ENCODE measurements at regions not wholly inside any gene's neighbourhood (a gene's known extent, or its start where the extent isn't known, plus 50 kb on each side); places are given as distances from the start of the nearest gene placed in this dataset.
A peak's percentile ranks its signal among the peaks of the same experiment; 100 is the strongest.

DNA sequence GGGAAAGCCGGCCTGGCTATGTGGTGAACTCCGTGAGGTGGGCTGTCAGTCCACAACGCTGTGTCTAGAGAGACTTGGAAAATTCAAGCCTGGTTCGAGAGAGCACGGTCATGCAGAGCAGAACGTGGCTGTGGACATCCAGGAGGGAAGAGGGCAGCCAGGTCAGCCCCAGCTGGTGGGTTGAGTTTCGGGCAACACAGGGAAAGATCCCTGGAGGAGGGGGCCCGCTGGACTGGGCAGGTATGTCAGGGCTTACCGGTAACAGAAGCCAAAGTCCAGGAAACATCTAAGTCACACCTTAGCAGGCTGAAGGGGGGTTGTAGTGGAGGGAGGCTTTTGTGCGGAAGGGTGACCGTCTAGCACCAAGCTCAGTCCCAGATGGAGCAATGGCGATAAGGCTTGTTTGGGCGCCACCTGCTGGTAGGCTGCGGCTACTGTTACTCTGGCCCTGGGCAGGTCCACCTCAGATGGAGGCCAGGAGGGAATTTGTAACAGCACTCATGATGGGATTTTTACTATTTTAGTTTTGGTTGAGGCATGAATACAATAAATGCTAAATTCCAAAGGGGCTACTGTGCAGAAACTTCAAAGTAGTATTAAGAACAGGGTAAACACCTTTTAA, 143.3 kb upstream of the ZNF644 start:
- WGBS (ENCODE audit: extremely low coverage, insufficient coverage, insufficient read length): no CpG with 5 or more reads among the region's 14 CpGs
- H2BK120ac ChIP-seq (ENCODE audit: insufficient read depth, low read length, poor library complexity): no peak overlapping the region
- no peaks in the 10 kb centered on the region for H3K36me3 ChIP-seq (ENCODE audit: control insufficient read depth in 1 of 2, insufficient read depth in 2 of 2, low read length in 2 of 2)
- no peaks in the 10 kb centered on the region for H3K27me3 ChIP-seq (ENCODE audit: insufficient read depth, low read length)
- peak overlapping the region; percentile 32 for H2AFZ ChIP-seq (ENCODE audit: insufficient read depth, low read length, poor library complexity)
- H3K4me3 ChIP-seq (ENCODE audit: low read depth, low read length): no peak overlapping the region
- H2BK5ac ChIP-seq (ENCODE audit: low read depth, low read length, poor library complexity): no peak overlapping the region
- no peak overlapping the region for H3K23ac ChIP-seq (ENCODE audit: low read length)
- H3K9me3 ChIP-seq (ENCODE audit: insufficient read depth, low read depth, low read length): no peaks in the 10 kb centered on the region
- peak overlapping the region; percentile 20 for H4K8ac ChIP-seq (ENCODE audit: low read depth, low read length)
- H3K4me1 ChIP-seq (ENCODE audit: control insufficient read depth in 1 of 2, insufficient read depth in 2 of 2, low read length in 2 of 2): peaks cover 4 to 12% of the 10 kb centered on the region in 2 experiments
- H3K14ac ChIP-seq (ENCODE audit: low read length): no peak overlapping the region
- peak overlapping the region; percentile 37 for H4K91ac ChIP-seq (ENCODE audit: low read depth, low read length)
- DNase-seq: peak; percentile 71 to 94
- no peak overlapping the region for H4K12ac ChIP-seq (ENCODE audit: low read depth, low read length)
- H3K9ac ChIP-seq (ENCODE audit: low read length): no peak overlapping the region
- no peak overlapping the region for H3K4ac ChIP-seq (ENCODE audit: low read depth, low read length)
- peaks cover 2% of the 10 kb centered on the region for H3K79me1 ChIP-seq (ENCODE audit: low read length)
- H2AK5ac ChIP-seq (ENCODE audit: low read length): peak overlapping the region; percentile 25
- H3K27ac ChIP-seq (ENCODE audit: low read depth, low read length): no peak overlapping the region
- H3K4me2 ChIP-seq (ENCODE audit: low read length): peak overlapping the region; percentile 15
- peak overlapping the region; percentile 52 for H2BK12ac ChIP-seq (ENCODE audit: low read length)
- H3K18ac ChIP-seq (ENCODE audit: low read length): no peak overlapping the region
- no peaks in the 10 kb centered on the region for H3K79me2 ChIP-seq (ENCODE audit: control insufficient read depth, insufficient read depth, low read length, poor library complexity)

DNA sequence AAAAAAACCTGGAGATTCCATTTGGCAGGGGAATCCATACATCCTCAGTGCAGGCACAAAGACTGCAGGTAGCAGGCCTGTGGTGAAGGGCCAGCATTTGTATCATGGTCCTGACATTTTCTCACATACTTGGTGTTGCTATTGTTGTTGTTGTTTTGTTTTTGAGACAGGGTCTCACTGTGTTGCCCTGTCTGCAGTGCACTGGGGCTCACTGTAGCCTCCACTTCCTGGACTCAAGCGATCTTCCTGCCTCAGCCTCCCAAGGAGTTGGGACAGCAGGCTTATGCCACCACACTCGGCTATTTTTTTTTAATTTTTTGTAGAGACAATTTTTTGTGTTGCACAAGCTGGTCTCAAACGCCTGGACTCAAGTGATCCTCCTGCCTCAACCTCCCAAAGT, 140.8 kb upstream of the ZNF644 start:
- no peak overlapping the region for H2BK12ac ChIP-seq (ENCODE audit: low read length)
- H3K4ac ChIP-seq (ENCODE audit: low read depth, low read length): no peak overlapping the region
- H3K4me2 ChIP-seq (ENCODE audit: low read length): no peak overlapping the region
- DNase-seq: no peak
- no peak overlapping the region for H2BK120ac ChIP-seq (ENCODE audit: insufficient read depth, low read length, poor library complexity)
- no CpG with 5 or more reads among the region's 3 CpGs for WGBS (ENCODE audit: extremely low coverage, insufficient coverage, insufficient read length)
- no peaks in the 10 kb centered on the region for H3K27me3 ChIP-seq (ENCODE audit: insufficient read depth, low read length)
- no peak overlapping the region for H2BK5ac ChIP-seq (ENCODE audit: low read depth, low read length, poor library complexity)
- H2AFZ ChIP-seq (ENCODE audit: insufficient read depth, low read length, poor library complexity): no peak overlapping the region
- no peak overlapping the region for H3K23ac ChIP-seq (ENCODE audit: low read length)
- no peak overlapping the region for H2AK5ac ChIP-seq (ENCODE audit: low read length)
- H3K9ac ChIP-seq (ENCODE audit: low read length): no peak overlapping the region
- H3K18ac ChIP-seq (ENCODE audit: low read length): no peak overlapping the region
- H4K12ac ChIP-seq (ENCODE audit: low read depth, low read length): no peak overlapping the region
- no peaks in the 10 kb centered on the region for H3K9me3 ChIP-seq (ENCODE audit: insufficient read depth, low read depth, low read length)
- no peak overlapping the region for H3K14ac ChIP-seq (ENCODE audit: low read length)
- H3K4me3 ChIP-seq (ENCODE audit: low read depth, low read length): no peak overlapping the region
- H3K27ac ChIP-seq (ENCODE audit: low read depth, low read length): no peak overlapping the region
- H3K36me3 ChIP-seq (ENCODE audit: control insufficient read depth in 1 of 2, insufficient read depth in 2 of 2, low read length in 2 of 2): no peaks in the 10 kb centered on the region
- no peaks in the 10 kb centered on the region for H3K79me2 ChIP-seq (ENCODE audit: control insufficient read depth, insufficient read depth, low read length, poor library complexity)
- peaks cover 4 to 12% of the 10 kb centered on the region in 2 experiments for H3K4me1 ChIP-seq (ENCODE audit: control insufficient read depth in 1 of 2, insufficient read depth in 2 of 2, low read length in 2 of 2)
- H3K79me1 ChIP-seq (ENCODE audit: low read length): peaks cover 2% of the 10 kb centered on the region
- no peak overlapping the region for H4K8ac ChIP-seq (ENCODE audit: low read depth, low read length)
- no peak overlapping the region for H4K91ac ChIP-seq (ENCODE audit: low read depth, low read length)

- no CpG with 5 or more reads among the region's 4 CpGs for WGBS (ENCODE audit: extremely low coverage, insufficient coverage, insufficient read length)
- Histone ChIP-seq H4K12ac (ENCODE audit: low read depth, low read length) (no peak overlapping the region), H3K79me2 (ENCODE audit: control insufficient read depth, insufficient read depth, low read length, poor library complexity) (no peaks in the 10 kb centered on the region), H3K27ac (ENCODE audit: low read depth, low read length) (no peak overlapping the region), H2AFZ (ENCODE audit: insufficient read depth, low read length, poor library complexity) (no peak overlapping the region), H3K4me2 (ENCODE audit: low read length) (no peak overlapping the region), H2BK5ac (ENCODE audit: low read depth, low read length, poor library complexity) (no peak overlapping the region), H2BK12ac (ENCODE audit: low read length) (no peak overlapping the region), H3K4me3 (ENCODE audit: low read depth, low read length) (no peak overlapping the region), H3K27me3 (ENCODE audit: insufficient read depth, low read length) (no peaks in the 10 kb centered on the region), H3K14ac (ENCODE audit: low read length) (no peak overlapping the region), H2BK120ac (ENCODE audit: insufficient read depth, low read length, poor library complexity) (no peak overlapping the region), H2AK5ac (ENCODE audit: low read length) (no peak overlapping the region), H3K23ac (ENCODE audit: low read length) (no peak overlapping the region), H3K4ac (ENCODE audit: low read depth, low read length) (no peak overlapping the region), H3K18ac (ENCODE audit: low read length) (no peak overlapping the region), H3K9ac (ENCODE audit: low read length) (no peak overlapping the region), H3K36me3 (ENCODE audit: control insufficient read depth in 1 of 2, insufficient read depth in 2 of 2, low read length in 2 of 2) (no peaks in the 10 kb centered on the region), H4K91ac (ENCODE audit: low read depth, low read length) (no peak overlapping the region), H3K4me1 (ENCODE audit: control insufficient read depth in 1 of 2, insufficient read depth in 2 of 2, low read length in 2 of 2) (peaks cover 4 to 12% of the 10 kb centered on the region in 2 experiments), H4K8ac (ENCODE audit: low read depth, low read length) (no peak overlapping the region), H3K9me3 (ENCODE audit: insufficient read depth, low read depth, low read length) (no peaks in the 10 kb centered on the region), H3K79me1 (ENCODE audit: low read length) (peaks cover 2% of the 10 kb centered on the region)
- DNase-seq: peak in 1 of 2 donors; percentile 48
These were observed 139.9 kb upstream of the ZNF644 start for GRCh38 chr1:91161749-91162148.

- WGBS (ENCODE audit: extremely low coverage, insufficient coverage, insufficient read length): no CpG with 5 or more reads among the region's 9 CpGs
- DNase-seq: no peak
- H3K18ac ChIP-seq (ENCODE audit: low read length): no peak overlapping the region
These were observed 139.3 kb upstream of the ZNF644 start for GRCh38 chr1:91161166-91161565.

More at GRCh38 chr1:91161166-91161565, 139.3 kb upstream of the ZNF644 start:
- H2AK5ac ChIP-seq (ENCODE audit: low read length): no peak overlapping the region
- H2AFZ ChIP-seq (ENCODE audit: insufficient read depth, low read length, poor library complexity): no peak overlapping the region
- H3K4me2 ChIP-seq (ENCODE audit: low read length): no peak overlapping the region
- H3K27ac ChIP-seq (ENCODE audit: low read depth, low read length): no peak overlapping the region
- H3K36me3 ChIP-seq (ENCODE audit: control insufficient read depth in 1 of 2, insufficient read depth in 2 of 2, low read length in 2 of 2): no peaks in the 10 kb centered on the region
- no peak overlapping the region for H3K23ac ChIP-seq (ENCODE audit: low read length)
- H2BK120ac ChIP-seq (ENCODE audit: insufficient read depth, low read length, poor library complexity): no peak overlapping the region
- no peak overlapping the region for H4K91ac ChIP-seq (ENCODE audit: low read depth, low read length)
- H4K12ac ChIP-seq (ENCODE audit: low read depth, low read length): no peak overlapping the region
- no peak overlapping the region for H3K9ac ChIP-seq (ENCODE audit: low read length)
- H3K9me3 ChIP-seq (ENCODE audit: insufficient read depth, low read depth, low read length): no peaks in the 10 kb centered on the region
- H3K79me1 ChIP-seq (ENCODE audit: low read length): peaks cover 2% of the 10 kb centered on the region
- H2BK12ac ChIP-seq (ENCODE audit: low read length): no peak overlapping the region
- H3K27me3 ChIP-seq (ENCODE audit: insufficient read depth, low read length): no peaks in the 10 kb centered on the region
- peaks cover 4 to 12% of the 10 kb centered on the region in 2 experiments for H3K4me1 ChIP-seq (ENCODE audit: control insufficient read depth in 1 of 2, insufficient read depth in 2 of 2, low read length in 2 of 2)
- H3K14ac ChIP-seq (ENCODE audit: low read length): no peak overlapping the region
- H3K4me3 ChIP-seq (ENCODE audit: low read depth, low read length): no peak overlapping the region
- no peaks in the 10 kb centered on the region for H3K79me2 ChIP-seq (ENCODE audit: control insufficient read depth, insufficient read depth, low read length, poor library complexity)
- no peak overlapping the region for H4K8ac ChIP-seq (ENCODE audit: low read depth, low read length)
- H2BK5ac ChIP-seq (ENCODE audit: low read depth, low read length, poor library complexity): no peak overlapping the region
- no peak overlapping the region for H3K4ac ChIP-seq (ENCODE audit: low read depth, low read length)
